GM12873 (cell line): ENCODE measurements at regions not wholly inside any gene's neighbourhood (a gene's known extent, or its start where the extent isn't known, plus 50 kb on each side); places are given as distances from the start of the nearest gene placed in this dataset.

ENCODE experiments used
- TF ChIP-seq, protein P1 (sequence below): IDR thresholded peaks from 2 replicates; pipeline ENCODE4 v1.5.1; 2012; ENCODE audit warnings: low read depth, mild to moderate bottlenecking, moderate library complexity, low read length, control low read depth; ENCODE audit not compliant: insufficient read depth; ENCODE audit errors: missing control alignments

DNA sequence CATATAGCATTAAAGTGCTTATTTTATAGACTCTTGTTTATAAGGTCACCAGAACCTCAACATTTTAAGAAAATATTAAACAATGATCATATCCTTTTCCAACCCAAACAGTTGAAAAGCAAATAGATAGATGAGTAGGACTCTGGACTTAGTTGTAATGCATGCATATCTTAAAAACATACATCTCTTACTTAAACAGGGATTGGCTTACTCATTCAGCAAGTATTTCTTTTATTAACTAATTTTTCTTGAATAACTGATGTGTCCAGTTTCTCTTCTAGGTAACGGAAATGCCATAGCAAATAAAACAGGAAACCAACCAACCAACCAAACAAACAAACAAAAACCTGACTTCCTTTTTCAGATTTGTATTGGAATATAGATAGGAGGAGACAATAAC is 70.9 kb upstream of the NBPF4 start:
- TF ChIP-seq, protein P1, sequence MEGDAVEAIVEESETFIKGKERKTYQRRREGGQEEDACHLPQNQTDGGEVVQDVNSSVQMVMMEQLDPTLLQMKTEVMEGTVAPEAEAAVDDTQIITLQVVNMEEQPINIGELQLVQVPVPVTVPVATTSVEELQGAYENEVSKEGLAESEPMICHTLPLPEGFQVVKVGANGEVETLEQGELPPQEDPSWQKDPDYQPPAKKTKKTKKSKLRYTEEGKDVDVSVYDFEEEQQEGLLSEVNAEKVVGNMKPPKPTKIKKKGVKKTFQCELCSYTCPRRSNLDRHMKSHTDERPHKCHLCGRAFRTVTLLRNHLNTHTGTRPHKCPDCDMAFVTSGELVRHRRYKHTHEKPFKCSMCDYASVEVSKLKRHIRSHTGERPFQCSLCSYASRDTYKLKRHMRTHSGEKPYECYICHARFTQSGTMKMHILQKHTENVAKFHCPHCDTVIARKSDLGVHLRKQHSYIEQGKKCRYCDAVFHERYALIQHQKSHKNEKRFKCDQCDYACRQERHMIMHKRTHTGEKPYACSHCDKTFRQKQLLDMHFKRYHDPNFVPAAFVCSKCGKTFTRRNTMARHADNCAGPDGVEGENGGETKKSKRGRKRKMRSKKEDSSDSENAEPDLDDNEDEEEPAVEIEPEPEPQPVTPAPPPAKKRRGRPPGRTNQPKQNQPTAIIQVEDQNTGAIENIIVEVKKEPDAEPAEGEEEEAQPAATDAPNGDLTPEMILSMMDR: no peak

DNA sequence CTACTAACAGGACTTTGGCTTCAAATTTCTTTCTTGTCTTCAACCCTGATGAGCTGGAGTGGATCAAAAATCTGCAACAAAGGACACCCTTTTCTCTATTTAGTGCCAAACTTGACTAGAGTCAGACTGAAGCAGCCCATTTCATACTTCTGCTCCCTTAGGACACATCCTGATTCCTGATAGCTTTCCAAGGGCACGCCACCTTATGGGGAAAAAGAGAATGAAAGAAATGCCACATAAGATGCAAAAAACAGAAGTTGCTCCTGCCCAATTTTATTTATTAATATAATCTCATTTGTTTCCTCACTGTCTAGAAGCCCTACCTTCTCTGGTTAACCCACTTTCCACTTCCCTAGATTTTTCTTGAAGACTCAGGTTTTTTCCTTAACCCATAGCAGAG is 72.7 kb upstream of the NBPF4 start:
- TF ChIP-seq, protein P1: no peak

DNA sequence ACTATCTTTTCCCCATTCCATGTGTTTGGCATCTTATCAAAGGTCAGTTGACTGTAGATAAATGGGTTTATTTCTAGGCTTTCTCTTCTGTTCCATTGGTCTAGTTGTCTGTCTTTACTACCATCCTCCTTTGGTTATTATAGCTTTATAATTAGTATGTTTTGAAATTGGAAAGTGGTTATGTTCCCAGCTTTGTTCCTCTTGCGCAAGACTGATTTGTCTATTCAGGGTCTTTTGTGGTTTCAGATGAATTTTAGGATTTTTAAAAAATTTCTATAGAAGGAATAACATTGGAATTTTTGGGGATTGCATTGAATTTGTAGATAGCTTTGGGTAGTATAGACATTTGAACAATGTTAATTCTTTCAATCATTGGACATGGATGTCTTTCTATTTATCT is 77.0 kb upstream of the NBPF4 start:
- TF ChIP-seq, protein P1: no peak

DNA sequence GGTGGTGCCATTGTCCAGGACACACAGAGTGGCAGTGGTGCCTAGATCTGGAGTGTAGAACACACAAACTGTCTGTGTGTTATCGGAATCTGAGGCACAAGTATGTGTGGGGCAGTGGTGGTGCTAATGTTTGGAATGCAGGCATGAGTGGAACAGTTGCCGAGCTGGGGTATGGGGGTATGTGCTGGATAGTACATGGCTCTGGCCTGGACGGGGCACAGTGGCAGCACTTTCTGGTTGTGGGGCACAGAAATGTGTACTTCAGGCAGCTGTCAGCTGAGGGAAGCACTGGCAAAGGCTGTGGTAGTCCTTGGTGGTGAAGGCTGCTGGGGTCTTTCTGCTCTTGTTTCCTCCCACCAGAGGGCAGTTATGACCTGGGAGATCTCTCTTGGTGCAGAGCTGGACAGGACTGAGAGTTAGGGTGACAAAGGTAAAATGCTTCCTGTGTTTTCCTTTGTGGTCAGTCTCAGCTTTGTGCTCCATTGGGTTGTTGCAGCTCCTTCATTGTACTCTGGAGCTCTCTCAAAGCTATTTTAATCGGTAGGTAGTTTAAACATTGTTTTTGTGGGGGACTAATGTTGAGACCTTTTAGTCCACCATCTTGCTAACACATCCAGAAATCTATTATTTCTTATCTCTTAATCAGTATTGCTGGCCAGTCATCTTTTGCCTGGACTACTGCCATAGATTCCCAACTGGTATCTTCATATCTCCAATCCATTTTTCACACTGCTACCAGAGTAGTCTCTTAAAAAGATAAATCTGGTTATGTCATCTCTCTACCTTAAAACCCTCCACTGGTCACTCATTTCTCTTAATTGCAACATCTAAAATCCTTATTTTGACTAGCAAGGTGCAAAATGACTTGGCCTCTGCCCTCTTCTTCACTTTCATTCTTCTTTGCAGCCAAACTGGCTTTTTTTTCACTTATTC is 83.9 kb upstream of the NBPF4 start:
- TF ChIP-seq, protein P1: peak; percentile 12

DNA sequence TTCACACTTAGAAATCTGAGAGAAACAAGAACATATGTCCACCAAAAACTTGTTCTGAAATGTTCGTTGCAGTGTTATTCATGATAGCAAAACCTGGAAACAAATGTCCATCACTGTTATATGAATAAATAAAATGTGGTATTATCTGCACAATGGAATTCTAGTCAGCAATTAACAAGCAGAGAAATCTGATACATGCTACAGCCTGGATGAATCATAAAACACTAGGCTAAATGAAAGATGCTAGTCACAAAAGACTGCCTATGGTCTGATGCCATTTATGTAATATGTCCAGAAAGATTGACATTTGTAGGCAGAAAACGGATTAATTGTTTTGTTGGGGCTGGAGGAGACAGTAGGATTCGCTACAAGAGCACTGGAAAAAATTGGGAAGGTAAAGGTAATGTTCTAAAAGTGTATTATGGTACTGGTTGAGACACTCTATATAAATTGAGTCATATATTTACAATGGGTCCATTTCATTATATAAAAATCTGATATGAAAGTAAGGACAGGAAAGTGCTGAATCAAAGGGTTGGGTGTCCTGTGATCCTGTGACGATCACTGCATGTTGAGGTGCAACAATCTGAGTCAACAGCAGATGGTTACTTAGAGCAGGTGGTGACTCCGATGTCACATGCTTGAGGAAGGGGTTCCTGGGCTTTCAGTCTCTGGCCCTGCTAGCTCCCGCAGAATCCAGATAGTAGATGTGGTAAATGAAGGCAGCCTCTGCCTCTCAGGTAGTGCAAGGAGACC is 102.1 kb upstream of the NBPF4 start:
- TF ChIP-seq, protein P1: no peak

DNA sequence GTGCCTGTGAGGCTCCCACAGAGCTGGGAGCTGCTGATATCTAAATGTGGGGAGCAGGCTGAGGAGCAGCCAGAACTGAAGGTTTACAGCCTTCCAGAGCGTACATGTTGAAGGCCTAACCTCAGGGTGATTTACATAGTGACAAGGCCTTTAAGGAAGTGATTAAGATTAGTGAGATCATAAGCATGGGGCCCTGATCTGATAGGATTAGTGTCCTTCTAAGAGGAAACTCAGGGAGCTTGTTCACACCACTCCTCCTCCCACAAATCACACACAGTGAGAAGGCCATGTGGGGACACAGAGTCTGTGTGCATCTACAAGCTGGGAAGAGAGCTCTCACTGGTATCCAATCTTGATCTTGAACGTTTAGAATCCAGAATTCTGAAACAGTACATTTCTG is 92.3 kb upstream of the NBPF6 start:
- TF ChIP-seq, protein P1: no peak
